Gastrocnemius medialis (tissue), 4 donors: ENCODE measurements at regions not wholly inside any gene's neighbourhood (a gene's known extent, or its start where the extent isn't known, plus 50 kb on each side); places are given as distances from the start of the nearest gene placed in this dataset.

ENCODE experiments used
- ATAC-seq, 2 donors: fragments of 150-250 bp; one replicate each; pipeline ENCODE4 v1.9.1; 2016
- DNase-seq, 2 donors: peaks; one replicate each; pipeline ENCODE4 v3.0.0-alpha.2; 2019
- H3K27ac ChIP-seq, 4 donors: fragments of 200-600 bp; sonication (generic); 1 replicate in 1 of 4; 2 replicates in 3 of 4; pipeline ENCODE4 v1.5.1; 2016 to 2018; ENCODE audit warnings: mild to moderate bottlenecking in 2 of 4, moderate library complexity in 1 of 4
- H3K27me3 ChIP-seq, 3 donors: fragments of 200-600 bp; sonication (generic) in 2 of 3; 1 replicate in 1 of 3; 2 replicates in 2 of 3; pipeline versions ENCODE4 v1.5.1 to v1.6.0; 2016 to 2019; ENCODE audit warnings: mild to moderate bottlenecking in 1 of 3, moderate library complexity in 1 of 3
- H3K36me3 ChIP-seq, 2 donors: fragments of 200-600 bp; sonication (generic) in 1 of 2; one replicate each; pipeline ENCODE4 v1.5.1; 2017 to 2018
- H3K4me1 ChIP-seq, 2 donors: fragments of 200-600 bp; sonication (generic) in 1 of 2; one replicate each; pipeline ENCODE4 v1.5.1; 2016 to 2017; ENCODE audit warnings: mild to moderate bottlenecking in 2 of 2
- H3K4me3 ChIP-seq, 4 donors: fragments of 200-600 bp; sonication (generic) in 3 of 4; 1 replicate in 1 of 4; 2 replicates in 3 of 4; pipeline ENCODE4 v1.5.1; 2016 to 2019; ENCODE audit warnings: mild to moderate bottlenecking in 2 of 4
- H3K9me3 ChIP-seq, 3 donors: fragments of 200-600 bp; sonication (generic) in 2 of 3; 1 replicate in 1 of 3; 2 replicates in 2 of 3; pipeline ENCODE4 v1.5.1; 2016 to 2019
- CTCF ChIP-seq, 5 experiments: fragments of 450-650 bp in 3 of 5; fragments of 200-600 bp in 2 of 5; sonication (generic) in 2 of 5; IDR thresholded peaks in 4 of 5; conservative IDR thresholded peaks in 1 of 5; 1 replicate in 4 of 5; 2 replicates in 1 of 5; pipeline ENCODE4 v1.5.1; 2016 to 2019; ENCODE audit warnings: antibody characterized with exemption in 5 of 5, mild to moderate bottlenecking in 3 of 5, moderate library complexity in 3 of 5
- POLR2A ChIP-seq, 2 donors: fragments of 450-650 bp; IDR thresholded peaks; one replicate each; pipeline ENCODE4 v1.6.1; 2017; ENCODE audit warnings: antibody characterized with exemption in 2 of 2, mild to moderate bottlenecking in 2 of 2, moderate library complexity in 2 of 2
- in situ Hi-C, 4 donors: fragments of 200-750 bp; cut with MboI; loops; one replicate each; pipeline versions ENCODE4 v1.15.0 to v1.8.0; 2017; ENCODE audit warnings: low sequenced_read_pairs in 4 of 4
- intact Hi-C: fragments of 100-400 bp; cut with DNase I; formaldehyde crosslinking; loops from one replicate; pipeline ENCODE4 v1.15.1; 2023; ENCODE audit warnings: low total_unique reads

GRCh38 chr3:64985072-64985471, 297.3 kb upstream of the ADAMTS9 start:
- no peak for ATAC-seq
- Histone ChIP-seq H3K4me3 (no peak overlapping the region), H3K36me3 (no peaks in the 10 kb centered on the region), H3K4me1 (no peaks in the 10 kb centered on the region), H3K27ac (no peak overlapping the region), H3K9me3 (no peaks in the 10 kb centered on the region), H3K27me3 (no peaks in the 10 kb centered on the region)
- in situ Hi-C loops (no loop called here), intact Hi-C loops (no loop called here)
- TF ChIP-seq POLR2A (IDR thresholded peaks at IDR 0.05) (no peak), CTCF (IDR thresholded peaks at IDR 0.05 in 4 of 5, conservative IDR thresholded peaks at IDR 0.05 in 1 of 5) (no peak)
- no peak for DNase-seq

DNA sequence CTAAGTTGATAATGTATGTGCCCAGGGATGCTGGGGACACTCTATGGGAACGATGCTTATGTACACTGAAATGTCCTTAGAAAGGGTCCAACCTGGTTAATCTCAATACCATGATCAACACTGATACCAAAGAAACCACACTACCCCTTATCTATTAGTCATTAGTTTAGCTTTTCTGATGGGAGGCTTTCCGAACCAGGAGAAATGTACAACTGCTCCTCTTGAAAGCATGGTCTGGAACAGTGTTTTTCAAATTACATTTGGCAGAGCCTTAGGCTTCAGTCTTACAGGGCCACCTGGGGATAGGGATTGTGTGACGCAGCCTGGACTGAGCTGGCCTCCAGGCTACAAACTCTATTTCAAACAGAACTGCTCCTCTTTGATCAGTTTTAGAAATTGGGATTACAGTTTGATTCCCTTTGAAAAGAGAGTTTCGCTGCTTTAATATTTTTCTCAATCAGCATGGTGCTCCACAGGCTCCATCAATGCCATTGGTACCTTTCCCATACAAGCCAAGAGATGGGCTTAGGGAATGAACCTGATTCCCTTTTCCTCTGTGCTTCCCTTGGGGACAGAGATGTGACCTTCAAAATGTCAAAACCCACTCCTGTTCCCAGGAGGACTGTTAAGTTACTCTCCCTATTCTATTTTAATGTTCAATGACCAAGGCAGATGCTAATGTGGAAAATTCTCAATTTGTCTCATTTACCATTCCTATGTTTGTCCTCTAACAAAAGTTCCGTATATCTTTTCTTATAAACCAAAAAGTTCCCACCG, 296.0 kb upstream of the ADAMTS9 start:
- ATAC-seq, result peak; percentile 53 to 68
- H3K27ac ChIP-seq, result peak overlapping the region in 3 of 4 donors; percentile 13 to 34 (median 19)
- TF ChIP-seq CTCF (IDR thresholded peaks at IDR 0.05 in 4 of 5, conservative IDR thresholded peaks at IDR 0.05 in 1 of 5) (no peak), POLR2A (IDR thresholded peaks at IDR 0.05) (no peak)
- no peak overlapping the region for H3K4me3 ChIP-seq
- in situ Hi-C loops (no loop called here), intact Hi-C loops (no loop called here)
- H3K36me3 ChIP-seq, result no peaks in the 10 kb centered on the region
- no peaks in the 10 kb centered on the region for H3K27me3 ChIP-seq
- no peaks in the 10 kb centered on the region for H3K4me1 ChIP-seq
- DNase-seq, result peak in 1 of 2 donors; percentile 3
- no peaks in the 10 kb centered on the region for H3K9me3 ChIP-seq

GRCh38 chr3:64977308-64978100, 289.7 kb upstream of the ADAMTS9 start:
- ATAC-seq (no peak), DNase-seq (no peak)
- H3K36me3 ChIP-seq, result no peaks in the 10 kb centered on the region
- H3K9me3 ChIP-seq, result no peaks in the 10 kb centered on the region
- peak overlapping the region in 1 of 4 donors; percentile 33 for H3K27ac ChIP-seq
- H3K27me3 ChIP-seq, result no peaks in the 10 kb centered on the region
- TF ChIP-seq POLR2A (IDR thresholded peaks at IDR 0.05) (no peak), CTCF (IDR thresholded peaks at IDR 0.05 in 4 of 5, conservative IDR thresholded peaks at IDR 0.05 in 1 of 5) (no peak)
- intact Hi-C loops (loop anchor here (5.0 kb wide), 1 partner anchor 215 kb away; no protein-coding TSS in a partner anchor), in situ Hi-C loops (no loop called here)
- no peak overlapping the region for H3K4me3 ChIP-seq
- peaks cover 0 to 7% of the 10 kb centered on the region in 2 donors for H3K4me1 ChIP-seq

DNA sequence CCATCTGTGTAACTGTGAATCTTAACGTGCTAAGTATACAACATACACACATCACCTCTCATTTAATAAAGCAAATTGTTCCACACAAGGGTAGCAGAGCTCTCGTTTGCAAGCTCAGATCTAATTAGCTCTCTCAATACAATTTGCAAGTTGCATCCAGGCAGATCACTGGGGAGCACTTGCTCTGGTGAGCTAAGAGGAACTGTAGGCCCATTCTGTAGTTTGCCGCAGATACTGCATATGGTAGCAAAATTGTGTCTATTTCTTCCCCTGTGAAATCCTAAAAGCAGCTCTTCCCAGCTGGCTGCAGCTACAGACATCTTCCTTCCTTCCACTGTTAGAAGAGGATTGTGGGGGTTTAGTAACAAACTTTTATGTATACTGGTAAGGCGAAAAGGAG, 288.7 kb upstream of the ADAMTS9 start:
- H3K4me3 ChIP-seq, result no peak overlapping the region
- H3K36me3 ChIP-seq, result no peaks in the 10 kb centered on the region
- intact Hi-C loops, result loop anchor here (5.0 kb wide), 1 partner anchor 214 kb away; no protein-coding TSS in a partner anchor
- ATAC-seq, result no peak
- H3K4me1 ChIP-seq, result peaks cover 0 to 7% of the 10 kb centered on the region in 2 donors
- in situ Hi-C loops, result no loop called here
- no peaks in the 10 kb centered on the region for H3K9me3 ChIP-seq
- H3K27me3 ChIP-seq, result no peaks in the 10 kb centered on the region
- DNase-seq, result no peak
- no peak overlapping the region for H3K27ac ChIP-seq
- TF ChIP-seq CTCF (IDR thresholded peaks at IDR 0.05 in 4 of 5, conservative IDR thresholded peaks at IDR 0.05 in 1 of 5) (no peak), POLR2A (IDR thresholded peaks at IDR 0.05) (no peak)
